GOT3 (cell line): ENCODE measurements at regions not wholly inside any gene's neighbourhood (a gene's known extent, or its start where the extent isn't known, plus 50 kb on each side); places are given as distances from the start of the nearest gene placed in this dataset.
"Not testable (repeated sequence)": the region's sequence is repeated elsewhere in the genome, so short reads cannot be mapped to it uniquely, and the experiment has no call there.

Source experiments
- DNase-seq: peaks from one replicate; lab custom pipeline; 2025; ENCODE audit warnings: mixed read lengths; lab: John Stamatoyannopoulos, UW

DNA sequence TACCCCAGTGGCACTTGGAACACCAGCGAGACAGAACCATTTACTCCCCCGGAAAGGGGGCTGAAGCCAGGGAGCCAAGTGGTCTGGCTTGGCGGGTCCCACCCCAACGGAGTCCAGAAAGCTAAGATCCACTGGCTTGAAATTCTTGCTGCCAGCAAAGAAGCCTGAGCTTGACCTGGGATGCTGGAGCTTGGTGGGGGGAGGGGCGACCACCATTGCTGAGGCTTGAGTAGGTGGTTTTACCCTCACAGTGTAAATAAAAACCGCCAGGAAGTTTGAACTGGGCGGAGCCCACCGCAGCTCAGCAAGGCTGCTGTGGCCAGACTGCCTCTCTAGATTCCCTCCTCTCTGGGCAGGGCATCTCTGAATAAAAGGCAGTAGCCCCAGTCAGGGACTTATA is 62.8 kb downstream of the RPS24 start:
- DNase-seq, result not testable (repeated sequence)

GRCh38 chr10:78102593-78102992 is 68.9 kb downstream of the RPS24 start:
- not testable (repeated sequence) for DNase-seq

DNA sequence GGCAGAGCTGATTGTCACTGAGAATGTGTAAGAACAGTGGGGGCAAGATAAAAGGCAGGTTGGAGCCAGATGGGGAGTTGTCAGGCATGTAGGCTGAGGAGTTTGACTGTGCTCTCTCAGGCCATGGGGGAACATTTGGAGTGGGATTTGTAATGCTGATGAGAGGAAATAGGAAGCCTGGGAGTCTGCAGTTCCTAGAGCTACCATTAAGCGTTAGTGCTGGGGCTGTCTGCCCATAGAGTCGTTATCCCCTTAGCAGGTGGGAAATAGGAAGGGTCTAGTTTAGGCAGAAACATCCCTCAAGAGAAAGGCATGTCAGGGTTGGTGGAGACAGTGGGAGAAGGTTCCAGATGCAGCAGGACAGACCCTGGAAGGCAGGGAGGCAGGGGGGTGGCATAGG is 75.5 kb downstream of the RPS24 start:
- no peak for DNase-seq

DNA sequence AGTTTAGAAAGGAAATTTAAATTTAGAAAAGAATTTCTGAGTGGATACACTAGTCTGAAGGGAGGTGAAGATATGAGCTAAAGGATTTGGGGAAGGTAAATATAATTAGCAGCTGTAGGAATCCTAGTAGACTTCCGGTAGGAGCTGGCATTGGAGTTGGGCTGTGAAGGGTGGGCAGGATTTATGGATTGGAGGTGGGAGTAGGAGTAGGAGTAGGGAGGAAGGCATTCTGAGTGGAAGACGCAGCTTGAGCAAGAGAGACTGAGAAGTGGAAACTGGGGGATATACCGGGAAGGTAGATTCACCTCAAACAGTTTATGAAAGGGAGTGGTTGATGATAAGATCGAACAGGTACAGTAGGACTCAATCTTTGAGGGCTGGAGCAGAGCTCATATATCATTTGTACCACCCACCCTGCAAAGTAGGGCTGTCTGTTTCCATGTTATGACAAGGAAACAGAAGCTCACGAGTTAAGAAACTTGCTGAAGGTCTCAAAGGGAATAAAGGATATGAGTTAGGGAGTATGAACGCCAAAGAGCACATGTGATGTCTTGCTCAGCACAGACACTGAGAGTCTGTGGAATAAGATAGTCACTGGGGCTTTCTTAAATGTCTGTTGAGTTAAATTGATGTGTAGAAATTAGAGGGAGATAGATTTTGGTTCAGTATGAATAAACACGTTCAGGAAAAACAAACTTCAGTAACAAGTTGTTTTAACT is 81.6 kb downstream of the RPS24 start:
- no peak for DNase-seq

- no peak for DNase-seq
These were observed 82.7 kb downstream of the RPS24 start for GRCh38 chr10:78116361-78116760.

DNA sequence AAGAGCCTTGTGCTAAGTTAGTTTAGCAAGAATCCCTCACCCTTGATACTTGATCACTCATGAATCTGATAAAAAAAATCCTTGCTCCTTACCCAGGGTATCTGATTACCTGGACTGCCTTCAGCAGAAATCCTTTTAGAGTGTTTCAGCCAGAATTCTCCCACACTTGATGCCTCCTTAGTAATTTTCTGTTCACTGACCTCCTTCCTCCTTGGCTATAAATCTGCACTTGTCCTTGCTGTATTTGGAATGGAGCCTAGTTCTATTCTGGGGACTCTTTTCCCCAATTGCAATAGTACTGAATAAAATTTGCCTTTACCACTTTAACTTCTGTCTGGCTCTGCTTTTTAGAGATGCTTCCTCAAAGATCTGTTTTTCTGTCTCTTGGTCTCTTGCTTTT is 84.9 kb downstream of the RPS24 start:
- DNase-seq, result no peak

DNA sequence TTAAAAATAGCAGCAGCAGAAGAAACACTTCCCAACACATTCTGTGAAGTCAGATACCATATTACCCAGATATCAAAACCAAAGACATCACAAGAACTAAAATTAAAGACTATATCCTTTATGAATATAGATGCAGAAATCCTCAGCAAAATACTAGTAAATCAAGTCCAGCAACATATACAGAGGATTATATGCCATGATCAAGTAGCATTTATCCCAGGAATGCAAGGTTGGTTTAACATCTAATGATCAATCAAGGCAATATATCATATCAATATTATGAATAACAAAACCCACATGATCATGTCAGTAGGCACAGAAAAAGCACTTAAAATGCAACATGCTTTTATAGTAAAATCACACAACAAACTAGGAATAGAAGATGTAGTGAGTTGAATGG is 88.1 kb downstream of the RPS24 start:
- DNase-seq, result no peak

DNA sequence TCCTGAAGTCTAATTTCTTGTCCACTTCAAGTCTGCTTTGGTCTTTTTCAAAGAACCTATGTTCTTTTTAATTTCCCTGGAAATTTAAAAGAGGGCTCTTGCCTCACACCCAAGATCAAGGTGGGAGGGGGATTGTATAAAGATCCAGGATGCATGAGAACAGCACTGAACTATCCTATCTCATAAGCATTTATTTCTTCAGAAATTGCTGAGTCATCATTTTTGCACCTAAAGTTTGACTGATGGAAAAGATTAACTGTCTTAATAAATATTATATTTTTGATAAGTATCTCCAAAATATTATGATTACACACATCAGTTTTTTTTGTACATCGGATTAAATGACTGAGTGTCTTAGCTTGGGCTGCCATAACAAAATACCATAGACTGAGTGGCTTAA is 90.5 kb downstream of the RPS24 start:
- no peak for DNase-seq

GRCh38 chr10:78129211-78129610 is 95.5 kb downstream of the RPS24 start:
- no peak for DNase-seq

GRCh38 chr10:78130966-78131710 is 97.5 kb downstream of the RPS24 start:
- no peak for DNase-seq

DNA sequence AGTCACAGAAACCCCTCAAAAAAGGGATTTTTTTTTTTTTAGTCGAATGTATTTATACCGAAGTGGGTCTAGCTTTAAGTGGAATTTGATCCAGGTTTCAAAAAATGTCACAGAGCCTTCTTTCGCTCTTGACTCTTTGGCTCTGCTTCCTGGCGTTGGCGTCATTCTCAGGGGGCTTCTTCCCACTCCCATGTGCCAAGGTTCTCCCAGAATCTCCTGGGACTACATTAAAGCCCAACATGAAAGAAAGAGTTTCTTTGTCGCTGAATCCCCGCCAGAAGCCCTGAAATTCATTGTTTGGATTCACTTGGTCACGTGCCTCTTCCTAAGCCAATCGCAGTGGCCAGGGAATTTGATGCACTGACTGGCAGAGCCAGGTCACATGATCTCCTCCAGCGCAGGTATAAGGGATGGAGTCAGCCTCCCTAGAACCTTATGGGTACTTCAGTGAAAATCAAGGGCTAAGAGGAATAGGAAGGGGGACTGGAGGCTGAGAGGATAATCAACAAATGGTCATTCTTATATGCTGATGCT is 101.2 kb downstream of the RPS24 start:
- DNase-seq, result no peak

DNA sequence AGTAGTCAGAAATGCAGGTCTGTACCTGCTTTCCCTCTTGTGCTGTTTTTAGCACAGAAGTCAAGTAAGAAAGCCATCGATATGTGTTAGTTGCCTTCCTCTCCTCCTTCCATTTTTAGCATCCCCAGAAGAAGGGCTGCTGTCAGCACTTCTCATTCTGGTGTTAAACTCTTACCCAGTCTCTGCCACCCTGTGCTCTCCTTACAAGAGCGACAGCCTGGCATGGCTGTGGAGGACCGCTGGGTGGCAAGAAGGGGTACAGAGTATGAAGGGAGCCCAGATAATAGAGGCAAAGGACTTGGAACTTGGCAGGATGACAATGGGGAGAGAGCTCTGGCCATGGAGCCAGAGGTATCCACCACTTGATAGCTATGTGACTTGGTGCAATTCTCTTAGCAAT is 103.5 kb downstream of the RPS24 start:
- DNase-seq, result no peak

- no peak for DNase-seq
These were observed 105.7 kb downstream of the RPS24 start for GRCh38 chr10:78139341-78139740.

DNA sequence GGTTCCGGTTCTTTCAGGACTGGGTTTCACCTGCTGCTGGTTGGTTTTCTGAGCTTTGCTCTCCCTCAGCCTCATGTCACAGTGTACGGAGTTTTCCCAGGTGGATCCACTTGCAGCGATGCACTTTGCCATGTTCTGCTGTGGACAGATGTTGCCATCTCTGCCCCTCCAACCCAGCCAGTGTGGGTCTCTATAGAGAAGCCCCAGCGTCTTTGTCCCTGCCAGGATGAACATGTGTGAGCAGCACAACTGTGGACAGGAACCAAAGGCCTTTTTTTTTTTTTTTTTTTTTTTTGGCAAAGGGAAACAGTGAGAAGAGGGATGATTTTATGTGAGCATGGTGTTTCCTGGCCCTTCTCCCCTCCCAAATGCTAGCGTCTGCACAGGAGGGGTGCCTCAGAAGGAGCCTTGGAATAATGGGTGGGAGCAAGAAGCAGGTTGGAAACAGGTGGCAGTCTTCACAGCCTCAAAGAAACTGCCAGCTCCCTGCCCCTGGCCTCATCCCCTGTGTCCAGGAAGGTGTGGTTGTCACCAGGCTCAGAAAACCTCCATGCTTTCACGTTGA is 106.5 kb downstream of the RPS24 start:
- no peak for DNase-seq

DNA sequence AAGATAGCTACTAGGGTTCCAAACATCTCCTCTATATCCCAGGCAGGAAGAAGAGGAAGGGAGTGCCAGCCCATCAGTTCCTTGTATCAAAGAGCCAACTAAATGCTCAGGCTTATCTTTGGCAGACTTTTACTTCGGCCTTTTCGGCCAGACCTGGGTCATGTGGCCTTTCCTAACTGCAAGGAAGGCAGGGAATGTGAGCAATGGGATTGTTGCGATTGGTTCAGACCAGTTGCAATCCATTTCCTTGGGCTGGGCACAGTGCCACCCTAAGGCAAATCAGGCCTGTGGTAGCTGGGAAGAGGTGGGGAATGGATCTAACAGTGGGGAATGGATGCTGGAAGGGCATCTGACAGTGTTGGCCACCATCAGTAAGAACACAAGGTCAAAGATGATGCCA is 109.9 kb downstream of the RPS24 start:
- DNase-seq, result no peak

DNA sequence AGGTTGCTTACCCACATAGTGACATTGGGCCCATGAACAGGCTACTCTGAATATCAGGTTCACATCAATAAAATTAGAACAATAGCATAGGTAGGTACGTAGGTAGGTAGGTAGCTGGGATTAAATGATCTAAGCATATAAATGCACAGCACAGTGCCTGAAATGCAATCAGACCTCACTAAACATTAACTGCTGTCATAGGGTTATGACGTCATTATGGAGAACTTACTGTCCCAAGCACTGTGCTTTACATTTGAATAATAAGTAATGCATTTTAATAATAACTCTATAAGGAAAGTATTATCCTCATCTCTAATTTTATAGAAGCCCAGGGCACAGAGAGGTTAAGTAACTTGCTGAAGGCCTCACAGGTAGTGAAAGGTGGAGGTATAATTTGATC is 112.5 kb downstream of the RPS24 start:
- DNase-seq, result no peak

GRCh38 chr10:78147202-78147601 is 113.5 kb downstream of the RPS24 start:
- no peak for DNase-seq

DNA sequence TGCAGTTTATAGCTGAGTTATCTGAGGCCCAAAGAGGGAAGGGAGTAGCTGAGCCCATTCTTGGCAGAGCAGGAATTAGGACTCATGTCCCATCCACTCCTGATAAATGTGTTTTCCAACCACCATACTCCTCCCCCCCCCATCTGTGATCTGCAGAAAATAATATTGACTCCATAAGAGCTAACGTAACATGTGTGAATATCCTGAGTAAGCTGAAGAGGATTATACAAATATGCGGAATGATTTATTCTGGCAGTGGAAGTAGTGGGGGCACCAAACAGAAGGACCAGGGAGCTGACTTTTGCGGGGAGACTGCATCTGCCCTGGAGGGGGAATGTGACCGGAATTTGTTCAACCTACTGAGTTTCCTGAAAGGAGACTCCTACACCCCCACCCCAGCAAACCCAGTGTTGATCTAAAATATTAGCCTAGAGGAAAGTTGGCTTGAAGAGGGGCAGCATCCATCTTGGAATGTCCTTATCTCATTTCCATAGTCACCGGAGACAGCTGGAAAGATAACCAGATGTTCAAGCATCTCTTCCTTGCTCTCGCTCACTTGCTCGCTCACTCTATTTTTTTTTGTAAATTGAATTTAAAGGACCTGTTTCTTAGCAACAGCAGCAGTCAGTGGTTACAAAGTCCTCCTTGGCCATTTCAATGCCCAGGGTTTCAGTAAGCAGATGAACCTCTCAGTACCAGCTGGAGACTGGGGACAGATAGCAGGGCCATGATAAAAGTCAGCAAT is 114.7 kb downstream of the RPS24 start:
- no peak for DNase-seq

GRCh38 chr10:78148961-78149612 is 115.4 kb downstream of the RPS24 start:
- DNase-seq, result no peak

DNA sequence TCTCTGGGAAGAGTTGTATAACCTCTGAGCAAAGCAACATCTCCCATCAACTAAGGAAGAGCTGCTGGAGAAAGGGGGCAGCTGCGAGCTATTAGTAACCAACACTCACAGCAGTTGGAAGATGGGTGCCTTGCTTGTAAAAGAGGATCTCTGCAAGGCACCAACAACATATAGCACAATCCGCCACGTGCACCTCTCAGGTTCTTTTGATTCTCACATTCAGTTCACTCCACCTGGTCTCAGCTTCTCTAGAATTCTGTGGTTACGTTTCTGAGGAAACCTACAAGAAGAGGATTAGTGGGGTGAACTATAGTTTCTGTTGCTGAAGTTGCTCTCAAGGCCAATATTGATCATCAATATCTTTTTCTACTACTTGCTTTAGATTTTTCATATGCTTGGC is 117.1 kb downstream of the RPS24 start:
- no peak for DNase-seq

DNA sequence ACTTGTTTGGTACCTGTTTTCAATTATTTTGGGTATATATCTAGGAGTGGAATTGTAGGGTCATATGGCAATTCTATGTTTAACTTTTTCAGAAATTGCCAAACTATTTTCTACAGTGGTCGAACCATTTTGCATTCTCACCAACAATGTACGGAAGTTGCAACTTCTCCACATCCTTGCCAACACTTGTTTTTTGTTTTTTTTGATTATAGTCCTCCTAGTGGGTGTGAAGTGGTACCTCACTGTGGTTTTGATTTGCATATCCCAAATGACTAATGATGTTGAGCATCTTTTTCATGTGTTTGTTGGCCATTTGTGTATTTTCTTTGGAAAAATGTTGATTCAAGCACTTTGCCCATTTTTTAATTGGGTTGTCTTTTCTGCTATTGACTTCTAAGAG is 122.1 kb downstream of the RPS24 start:
- no peak for DNase-seq

GRCh38 chr10:78160591-78160990 is 126.9 kb downstream of the RPS24 start:
- DNase-seq, result no peak
